ENCODE measurements at regions not wholly inside any gene's neighbourhood (a gene's known extent, or its start where the extent isn't known, plus 50 kb on each side); places are given as distances from the start of the nearest gene placed in this dataset.

GRCh38 chr5:66306844-66307315 is 162.8 kb downstream of the SREK1 start:
- DNase-seq = peak; percentile 36

GRCh38 chr5:66307647-66308241 is 163.6 kb downstream of the SREK1 start:
- peak; percentile 64 for DNase-seq

GRCh38 chr5:66312266-66312665 is 168.2 kb downstream of the SREK1 start:
- DNase-seq = no peak

GRCh38 chr5:66315784-66316183 is 171.7 kb downstream of the SREK1 start:
- no peak for DNase-seq

- DNase-seq = no peak
Measured at GRCh38 chr5:66322786-66323528, 178.9 kb downstream of the SREK1 start.

GRCh38 chr5:66323529-66323895 is 179.4 kb downstream of the SREK1 start:
- no peak for DNase-seq

- no peak for DNase-seq
Measured at GRCh38 chr5:66324357-66324756, 180.3 kb downstream of the SREK1 start.

GRCh38 chr5:66326276-66326675 is 182.2 kb downstream of the SREK1 start:
- no peak for DNase-seq

GRCh38 chr5:66327008-66327407 is 182.9 kb downstream of the SREK1 start:
- no peak for DNase-seq

GRCh38 chr5:66329078-66329477 is 185.0 kb downstream of the SREK1 start:
- DNase-seq = no peak

GRCh38 chr5:66333192-66333591 is 189.1 kb downstream of the SREK1 start:
- DNase-seq = no peak

- no peak for DNase-seq
Measured at GRCh38 chr5:66337626-66338226, 193.6 kb downstream of the SREK1 start.

- no peak for DNase-seq
Measured at GRCh38 chr5:66338828-66339227, 194.7 kb downstream of the SREK1 start.

- DNase-seq = no peak
Measured at GRCh38 chr5:66339896-66340295, 195.8 kb downstream of the SREK1 start.

GRCh38 chr5:66340786-66341185 is 196.7 kb downstream of the SREK1 start:
- DNase-seq = no peak

- no peak for DNase-seq
Measured at GRCh38 chr5:66342341-66342880, 198.3 kb downstream of the SREK1 start.

GRCh38 chr5:66343370-66344071 is 199.4 kb downstream of the SREK1 start:
- no peak for DNase-seq

- DNase-seq = no peak
Measured at GRCh38 chr5:66344544-66344943, 200.4 kb downstream of the SREK1 start.

GRCh38 chr5:66345281-66345680 is 201.2 kb downstream of the SREK1 start:
- no peak for DNase-seq

GRCh38 chr5:66346869-66347268 is 202.8 kb downstream of the SREK1 start:
- DNase-seq = no peak

- DNase-seq = no peak
Measured at GRCh38 chr5:66348387-66349125, 204.5 kb downstream of the SREK1 start.

GRCh38 chr5:66351813-66352212 is 207.7 kb downstream of the SREK1 start:
- no peak for DNase-seq

Data from hindlimb muscle (tissue), 1 donor.